GM12892 (cell line): ENCODE measurements at regions not wholly inside any gene's neighbourhood (a gene's known extent, or its start where the extent isn't known, plus 50 kb on each side); places are given as distances from the start of the nearest gene placed in this dataset.

Experiments used
- POLR2A ChIP-seq: IDR thresholded peaks from 2 replicates; pipeline ENCODE4 v1.6.1; 2011; ENCODE audit warnings: low read depth, low read length, control low read depth
- POLR2AphosphoS5 ChIP-seq: IDR thresholded peaks from 2 replicates; pipeline ENCODE4 v1.6.1; 2011; ENCODE audit warnings: low read depth, low read length, control low read depth
- TAF1 ChIP-seq: IDR thresholded peaks from 2 replicates; pipeline ENCODE4 v1.6.1; 2011; ENCODE audit warnings: low read depth, mild to moderate bottlenecking, control low read depth, low read length, borderline replicate concordance

- no peak for TF ChIP-seq POLR2AphosphoS5
- no peak for TF ChIP-seq POLR2A
- TF ChIP-seq TAF1 = no peak
Observed at GRCh38 chr2:6287406-6287805, 578.3 kb downstream of the CMPK2 start.
